HepG2 (cell line): ENCODE measurements at regions not wholly inside any gene's neighbourhood (a gene's known extent, or its start where the extent isn't known, plus 50 kb on each side); places are given as distances from the start of the nearest gene placed in this dataset.

ENCODE experiments used
- ATAC-seq: fragments of 200-7000 bp; cut with Tn5 transposase; 3 replicates; pipeline ENCODE4 v1.9.1; 2020; ENCODE audit warnings: mild to moderate bottlenecking, moderate library complexity
- BruUV-seq: library from RNA; stranded (reverse); fragments of 400-500 nt; replicated peaks from 2 replicates; lab custom pipeline; 2021; lab: Mats Ljungman, UMichigan
- CTCF ChIA-PET: fragments of 300-600 bp; formaldehyde crosslinking; extraction: SDS; loops from one replicate; lab custom pipeline; 2021; ENCODE audit warnings: low total read pairs, inconsistent platforms, low intra/inter-chr PET ratio; lab: Yijun Ruan, JAX
- POLR2A ChIA-PET: fragments of 350-600 bp; sonication (Branson Sonifier 250); formaldehyde crosslinking; loops from one replicate; lab custom pipeline; 2020; ENCODE audit warnings: antibody characterized with exemption, inconsistent platforms; lab: Yijun Ruan, JAX
- DNase-seq: peaks from one replicate; pipeline ENCODE4 v3.0.0-alpha.2; 2015; ENCODE audit warnings: low spot score
- FAIRE-seq: peaks from 3 replicates; lab custom pipeline; 2011; peaks lifted over from hg19 to GRCh38; lab: Jason Lieb, UNC
- H2AFZ ChIP-seq: one replicate; pipeline ENCODE4 v1.6.1; 2011; ENCODE audit warnings: low read length, inconsistent platforms
- H3K27ac ChIP-seq: fragments of 300-600 bp; 3 replicates; pipeline ENCODE4 v1.8.0; 2011; ENCODE audit warnings: mixed run types, mild to moderate bottlenecking, mixed read lengths, low read length, inconsistent platforms; ENCODE audit not compliant: insufficient read depth; ENCODE audit errors: extremely low read length
- H3K27me3 ChIP-seq, 2 experiments: fragments of 200-600 bp in 1 of 2; 2 replicates in 1 of 2; 3 replicates in 1 of 2; pipeline versions ENCODE4 v1.6.0 to v1.8.0; 2011; ENCODE audit warnings: low read length in 2 of 2, mild to moderate bottlenecking in 2 of 2, moderate library complexity in 2 of 2, inconsistent platforms in 1 of 2; ENCODE audit not compliant: insufficient read depth in 2 of 2, control insufficient read depth in 1 of 2
- H3K36me3 ChIP-seq, 2 experiments: fragments of 200-600 bp in 1 of 2; replicated peaks in 1 of 2; 2 replicates in 1 of 2; 3 replicates in 1 of 2; pipeline versions ENCODE4 v1.5.1 to v1.8.0; 2011; ENCODE audit warnings: low read length in 2 of 2, inconsistent platforms in 1 of 2; ENCODE audit not compliant: insufficient read depth in 2 of 2, control insufficient read depth in 1 of 2
- H3K4me1 ChIP-seq: 2 replicates; pipeline ENCODE4 v1.5.1; 2012; ENCODE audit warnings: low read length, inconsistent platforms; ENCODE audit not compliant: insufficient read depth
- H3K4me2 ChIP-seq: 2 replicates; pipeline ENCODE4 v1.6.0; 2011; ENCODE audit warnings: low read depth, low read length, inconsistent platforms
- H3K4me3 ChIP-seq, 3 experiments: fragments of 200-600 bp in 1 of 3; sonication (generic), shearing (Covaris generic) in 1 of 3; replicated peaks in 1 of 3; 2 replicates each; pipeline ENCODE4 v1.5.1; 2011 to 2016; ENCODE audit warnings: low read length in 3 of 3, inconsistent platforms in 2 of 3, low read depth in 2 of 3, mild to moderate bottlenecking in 2 of 3, control low read depth in 1 of 3, mixed read lengths in 1 of 3; ENCODE audit not compliant: insufficient read depth in 1 of 3
- H3K79me2 ChIP-seq: one replicate; pipeline ENCODE4 v1.6.1; 2011; ENCODE audit warnings: low read length, inconsistent platforms; ENCODE audit not compliant: insufficient read depth
- H3K9ac ChIP-seq: 2 replicates; pipeline ENCODE4 v1.6.0; 2011; ENCODE audit warnings: mild to moderate bottlenecking, low read depth, low read length, inconsistent platforms; ENCODE audit not compliant: insufficient read depth
- H3K9me3 ChIP-seq: 2 replicates; pipeline ENCODE4 v1.5.1; 2012; ENCODE audit warnings: mild to moderate bottlenecking, low read length
- H4K20me1 ChIP-seq: 2 replicates; pipeline ENCODE4 v1.6.0; 2011; ENCODE audit warnings: inconsistent platforms, mild to moderate bottlenecking, low read length, moderate library complexity; ENCODE audit not compliant: insufficient read depth
- KDM3A ChIP-seq: IDR thresholded peaks from 2 replicates; pipeline ENCODE4 v1.6.1; 2018; ENCODE audit warnings: low read depth, missing compliant biosample characterization
- ONECUT2 ChIP-seq: sonication (generic); formaldehyde crosslinking; IDR thresholded peaks from 2 replicates; pipeline ENCODE4 v1.4.0; 2020; ENCODE audit warnings: missing genetic modification reagents
- RFX5 ChIP-seq: IDR thresholded peaks from 2 replicates; pipeline ENCODE4 v1.6.1; 2011; ENCODE audit warnings: low read depth, low read length, improper control_type of control experiment
- ZMYM3 ChIP-seq: sonication (generic); formaldehyde crosslinking; IDR thresholded peaks from 2 replicates; pipeline ENCODE4 v1.5.1; 2020; ENCODE audit warnings: mild to moderate bottlenecking, missing genetic modification reagents
- ZNF33A ChIP-seq: sonication (generic); formaldehyde crosslinking; IDR thresholded peaks from 2 replicates; pipeline ENCODE4 v1.5.1; 2020; ENCODE audit warnings: missing genetic modification reagents, mild to moderate bottlenecking, moderate library complexity, borderline replicate concordance
- ZNF501 ChIP-seq: sonication (generic); formaldehyde crosslinking; IDR thresholded peaks from 2 replicates; pipeline ENCODE4 v1.5.1; 2020; ENCODE audit warnings: mild to moderate bottlenecking, moderate library complexity, missing genetic modification reagents
- ZNF772 ChIP-seq: sonication (generic); formaldehyde crosslinking; IDR thresholded peaks from 2 replicates; pipeline ENCODE4 v1.5.0; 2020; ENCODE audit warnings: mild to moderate bottlenecking, missing genetic modification reagents
- ZNF790 ChIP-seq: sonication (generic); formaldehyde crosslinking; IDR thresholded peaks from 2 replicates; pipeline ENCODE4 v1.8.0; 2022; ENCODE audit warnings: missing genetic modification reagents, mild to moderate bottlenecking, borderline replicate concordance
- ZNF792 ChIP-seq: IDR thresholded peaks from 2 replicates; pipeline ENCODE4 v1.6.1; 2016
- ZNF816 ChIP-seq: sonication (generic); formaldehyde crosslinking; IDR thresholded peaks from 2 replicates; pipeline ENCODE4 v1.8.0; 2022; ENCODE audit warnings: missing genetic modification reagents, mild to moderate bottlenecking, borderline replicate concordance
- WGBS: methylation state at CpG from one replicate; pipeline ENCODE4 v1.1.6; 2017; ENCODE audit warnings: low lambda C conversion rate; 5-methylcytosine and 5-hydroxymethylcytosine counted together
- in situ Hi-C: cut with HindIII; loops from 2 replicates; pipeline ENCODE4 v1.10.0; 2017; ENCODE audit warnings: low pct_unique_long_range_greater_than_20kb; ENCODE audit not compliant: extremely low pct_ligation_motif_present
- intact Hi-C: fragments of 100-400 bp; cut with micrococcal nuclease; formaldehyde crosslinking; loops from one replicate; pipeline ENCODE4 v1.10.0; 2022; ENCODE audit not compliant: unreplicated experiment
- TF ChIP-seq, protein P1 (sequence below): sonication (generic); formaldehyde crosslinking; IDR thresholded peaks from 2 replicates; pipeline ENCODE4 v1.4.0; 2020; ENCODE audit warnings: missing genetic modification reagents
- TF ChIP-seq, protein P2 (sequence below): sonication (generic); formaldehyde crosslinking; IDR thresholded peaks from 2 replicates; pipeline ENCODE4 v1.8.0; 2022; ENCODE audit warnings: low read depth, missing genetic modification reagents
- TF ChIP-seq, protein P3 (sequence below): sonication (generic); formaldehyde crosslinking; IDR thresholded peaks from 2 replicates; pipeline ENCODE4 v1.4.0; 2020; ENCODE audit warnings: missing genetic modification reagents

DNA sequence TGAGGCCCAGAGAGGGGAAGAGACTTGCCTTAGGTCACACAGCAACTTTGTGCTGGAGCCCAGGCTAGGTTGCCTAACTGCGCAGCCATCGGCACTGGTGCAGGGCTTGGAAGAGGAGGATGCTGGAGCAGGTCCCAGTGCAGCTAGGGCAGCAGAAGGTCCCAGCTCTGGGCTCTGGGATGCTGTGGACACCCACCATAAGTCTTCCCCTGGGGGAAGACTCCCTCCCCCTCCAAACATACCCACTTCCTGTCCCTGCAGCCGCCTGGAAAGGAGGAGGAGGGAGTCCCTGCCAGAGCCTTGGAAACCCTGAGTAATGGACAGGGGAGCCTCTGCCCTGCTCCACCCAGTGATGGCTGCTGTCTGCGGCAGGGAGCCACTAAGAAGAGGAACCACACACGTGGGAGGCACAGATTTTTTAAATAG lies 93.6 kb downstream of the NCR2 start:
- in situ Hi-C loops = loop anchor here (5.0 kb wide), 2 partner anchors 118 to 163 kb away; partner anchors contain the start of gene FOXP4
- H3K27ac ChIP-seq = no peak overlapping the region
- no peaks in the 10 kb centered on the region for H4K20me1 ChIP-seq
- intact Hi-C loops = loop anchor here (1.0 kb wide), 1 partner anchor 27 kb away; no protein-coding TSS in a partner anchor
- peaks cover 3 to 40% of the 10 kb centered on the region in 2 experiments; a peak in 4 of 5 replicates for H3K27me3 ChIP-seq
- peaks cover 54% of the 10 kb centered on the region for H3K4me1 ChIP-seq
- no peak overlapping the region for H2AFZ ChIP-seq
- H3K4me2 ChIP-seq = peak overlapping the region; percentile 78
- peak overlapping the region in 2 of 3 experiments; percentile 55 to 73; a peak in 3 of 6 replicates for H3K4me3 ChIP-seq
- H3K36me3 ChIP-seq = no peaks in the 10 kb centered on the region
- no peak for FAIRE-seq
- no TSS peak for BruUV-seq
- ChIA-PET CTCF (no interaction called here), POLR2A (interaction anchor here (0.9 to 1.6 kb wide), 2 partner anchors 122 to 149 kb away, joined by 5 to 6 read pairs; no protein-coding TSS in a partner anchor)
- H3K9me3 ChIP-seq = no peaks in the 10 kb centered on the region
- ATAC-seq = no peak
- H3K9ac ChIP-seq = no peak overlapping the region
- 33% methylated on average over 5 of the region's 5 CpGs for WGBS
- no peaks in the 10 kb centered on the region for H3K79me2 ChIP-seq
- no peak for DNase-seq
- TF ChIP-seq RFX5 = no peak
- no peak for TF ChIP-seq ZNF33A (CRISPR knock-in tag)
- no peak for TF ChIP-seq ZNF816 (CRISPR knock-in tag)
- TF ChIP-seq, protein P1, sequence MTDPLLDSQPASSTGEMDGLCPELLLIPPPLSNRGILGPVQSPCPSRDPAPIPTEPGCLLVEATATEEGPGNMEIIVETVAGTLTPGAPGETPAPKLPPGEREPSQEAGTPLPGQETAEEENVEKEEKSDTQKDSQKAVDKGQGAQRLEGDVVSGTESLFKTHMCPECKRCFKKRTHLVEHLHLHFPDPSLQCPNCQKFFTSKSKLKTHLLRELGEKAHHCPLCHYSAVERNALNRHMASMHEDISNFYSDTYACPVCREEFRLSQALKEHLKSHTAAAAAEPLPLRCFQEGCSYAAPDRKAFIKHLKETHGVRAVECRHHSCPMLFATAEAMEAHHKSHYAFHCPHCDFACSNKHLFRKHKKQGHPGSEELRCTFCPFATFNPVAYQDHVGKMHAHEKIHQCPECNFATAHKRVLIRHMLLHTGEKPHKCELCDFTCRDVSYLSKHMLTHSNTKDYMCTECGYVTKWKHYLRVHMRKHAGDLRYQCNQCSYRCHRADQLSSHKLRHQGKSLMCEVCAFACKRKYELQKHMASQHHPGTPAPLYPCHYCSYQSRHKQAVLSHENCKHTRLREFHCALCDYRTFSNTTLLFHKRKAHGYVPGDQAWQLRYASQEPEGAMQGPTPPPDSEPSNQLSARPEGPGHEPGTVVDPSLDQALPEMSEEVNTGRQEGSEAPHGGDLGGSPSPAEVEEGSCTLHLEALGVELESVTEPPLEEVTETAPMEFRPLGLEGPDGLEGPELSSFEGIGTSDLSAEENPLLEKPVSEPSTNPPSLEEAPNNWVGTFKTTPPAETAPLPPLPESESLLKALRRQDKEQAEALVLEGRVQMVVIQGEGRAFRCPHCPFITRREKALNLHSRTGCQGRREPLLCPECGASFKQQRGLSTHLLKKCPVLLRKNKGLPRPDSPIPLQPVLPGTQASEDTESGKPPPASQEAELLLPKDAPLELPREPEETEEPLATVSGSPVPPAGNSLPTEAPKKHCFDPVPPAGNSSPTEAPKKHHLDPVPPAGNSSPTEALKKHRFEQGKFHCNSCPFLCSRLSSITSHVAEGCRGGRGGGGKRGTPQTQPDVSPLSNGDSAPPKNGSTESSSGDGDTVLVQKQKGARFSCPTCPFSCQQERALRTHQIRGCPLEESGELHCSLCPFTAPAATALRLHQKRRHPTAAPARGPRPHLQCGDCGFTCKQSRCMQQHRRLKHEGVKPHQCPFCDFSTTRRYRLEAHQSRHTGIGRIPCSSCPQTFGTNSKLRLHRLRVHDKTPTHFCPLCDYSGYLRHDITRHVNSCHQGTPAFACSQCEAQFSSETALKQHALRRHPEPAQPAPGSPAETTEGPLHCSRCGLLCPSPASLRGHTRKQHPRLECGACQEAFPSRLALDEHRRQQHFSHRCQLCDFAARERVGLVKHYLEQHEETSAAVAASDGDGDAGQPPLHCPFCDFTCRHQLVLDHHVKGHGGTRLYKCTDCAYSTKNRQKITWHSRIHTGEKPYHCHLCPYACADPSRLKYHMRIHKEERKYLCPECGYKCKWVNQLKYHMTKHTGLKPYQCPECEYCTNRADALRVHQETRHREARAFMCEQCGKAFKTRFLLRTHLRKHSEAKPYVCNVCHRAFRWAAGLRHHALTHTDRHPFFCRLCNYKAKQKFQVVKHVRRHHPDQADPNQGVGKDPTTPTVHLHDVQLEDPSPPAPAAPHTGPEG (CRISPR knock-in tag) = no peak
- TF ChIP-seq ZNF790 = no peak
- no peak for TF ChIP-seq ZNF792
- TF ChIP-seq, protein P2, sequence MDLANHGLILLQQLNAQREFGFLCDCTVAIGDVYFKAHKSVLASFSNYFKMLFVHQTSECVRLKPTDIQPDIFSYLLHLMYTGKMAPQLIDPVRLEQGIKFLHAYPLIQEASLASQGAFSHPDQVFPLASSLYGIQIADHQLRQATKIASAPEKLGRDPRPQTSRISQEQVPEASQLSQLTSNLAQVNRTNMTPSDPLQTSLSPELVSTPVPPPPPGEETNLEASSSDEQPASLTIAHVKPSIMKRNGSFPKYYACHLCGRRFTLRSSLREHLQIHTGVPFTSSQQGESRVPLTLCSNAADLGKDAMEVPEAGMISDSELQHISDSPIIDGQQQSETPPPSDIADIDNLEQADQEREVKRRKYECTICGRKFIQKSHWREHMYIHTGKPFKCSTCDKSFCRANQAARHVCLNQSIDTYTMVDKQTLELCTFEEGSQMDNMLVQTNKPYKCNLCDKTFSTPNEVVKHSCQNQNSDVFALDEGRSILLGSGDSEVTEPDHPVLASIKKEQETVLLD (CRISPR knock-in tag) = no peak
- TF ChIP-seq KDM3A (CRISPR knock-in tag) = no peak
- TF ChIP-seq, protein P3, sequence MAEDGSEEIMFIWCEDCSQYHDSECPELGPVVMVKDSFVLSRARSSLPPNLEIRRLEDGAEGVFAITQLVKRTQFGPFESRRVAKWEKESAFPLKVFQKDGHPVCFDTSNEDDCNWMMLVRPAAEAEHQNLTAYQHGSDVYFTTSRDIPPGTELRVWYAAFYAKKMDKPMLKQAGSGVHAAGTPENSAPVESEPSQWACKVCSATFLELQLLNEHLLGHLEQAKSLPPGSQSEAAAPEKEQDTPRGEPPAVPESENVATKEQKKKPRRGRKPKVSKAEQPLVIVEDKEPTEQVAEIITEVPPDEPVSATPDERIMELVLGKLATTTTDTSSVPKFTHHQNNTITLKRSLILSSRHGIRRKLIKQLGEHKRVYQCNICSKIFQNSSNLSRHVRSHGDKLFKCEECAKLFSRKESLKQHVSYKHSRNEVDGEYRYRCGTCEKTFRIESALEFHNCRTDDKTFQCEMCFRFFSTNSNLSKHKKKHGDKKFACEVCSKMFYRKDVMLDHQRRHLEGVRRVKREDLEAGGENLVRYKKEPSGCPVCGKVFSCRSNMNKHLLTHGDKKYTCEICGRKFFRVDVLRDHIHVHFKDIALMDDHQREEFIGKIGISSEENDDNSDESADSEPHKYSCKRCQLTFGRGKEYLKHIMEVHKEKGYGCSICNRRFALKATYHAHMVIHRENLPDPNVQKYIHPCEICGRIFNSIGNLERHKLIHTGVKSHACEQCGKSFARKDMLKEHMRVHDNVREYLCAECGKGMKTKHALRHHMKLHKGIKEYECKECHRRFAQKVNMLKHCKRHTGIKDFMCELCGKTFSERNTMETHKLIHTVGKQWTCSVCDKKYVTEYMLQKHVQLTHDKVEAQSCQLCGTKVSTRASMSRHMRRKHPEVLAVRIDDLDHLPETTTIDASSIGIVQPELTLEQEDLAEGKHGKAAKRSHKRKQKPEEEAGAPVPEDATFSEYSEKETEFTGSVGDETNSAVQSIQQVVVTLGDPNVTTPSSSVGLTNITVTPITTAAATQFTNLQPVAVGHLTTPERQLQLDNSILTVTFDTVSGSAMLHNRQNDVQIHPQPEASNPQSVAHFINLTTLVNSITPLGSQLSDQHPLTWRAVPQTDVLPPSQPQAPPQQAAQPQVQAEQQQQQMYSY (CRISPR knock-in tag) = no peak
- TF ChIP-seq ZNF501 (CRISPR knock-in tag) = no peak
- TF ChIP-seq ZMYM3 (CRISPR knock-in tag) = peak; percentile 79
- TF ChIP-seq ONECUT2 (CRISPR knock-in tag) = no peak
- TF ChIP-seq ZNF772 (CRISPR knock-in tag) = no peak
